Sigmoid colon (tissue), 3 donors: ENCODE measurements at regions not wholly inside any gene's neighbourhood (a gene's known extent, or its start where the extent isn't known, plus 50 kb on each side); places are given as distances from the start of the nearest gene placed in this dataset.

Source experiments
- CTCF ChIP-seq, 4 experiments: fragments of 450-650 bp in 3 of 4; fragments of 200-600 bp in 1 of 4; IDR thresholded peaks; one replicate each; pipeline ENCODE4 v1.5.1; 2016 to 2019; ENCODE audit warnings: antibody characterized with exemption in 4 of 4, mild to moderate bottlenecking in 3 of 4, moderate library complexity in 2 of 4
- POLR2A ChIP-seq, 2 donors: fragments of 450-650 bp; IDR thresholded peaks; one replicate each; pipeline ENCODE4 v1.6.1; 2016; ENCODE audit warnings: antibody characterized with exemption in 2 of 2, mild to moderate bottlenecking in 2 of 2, moderate library complexity in 2 of 2

GRCh38 chr16:17555176-17555575 lies 84.4 kb upstream of the XYLT1 start:
- TF ChIP-seq POLR2A (IDR thresholded peaks at IDR 0.05): no peak
- TF ChIP-seq CTCF (IDR thresholded peaks at IDR 0.05): no peak
